ENCODE measurements at regions not wholly inside any gene's neighbourhood (a gene's known extent, or its start where the extent isn't known, plus 50 kb on each side); places are given as distances from the start of the nearest gene placed in this dataset.

DNA sequence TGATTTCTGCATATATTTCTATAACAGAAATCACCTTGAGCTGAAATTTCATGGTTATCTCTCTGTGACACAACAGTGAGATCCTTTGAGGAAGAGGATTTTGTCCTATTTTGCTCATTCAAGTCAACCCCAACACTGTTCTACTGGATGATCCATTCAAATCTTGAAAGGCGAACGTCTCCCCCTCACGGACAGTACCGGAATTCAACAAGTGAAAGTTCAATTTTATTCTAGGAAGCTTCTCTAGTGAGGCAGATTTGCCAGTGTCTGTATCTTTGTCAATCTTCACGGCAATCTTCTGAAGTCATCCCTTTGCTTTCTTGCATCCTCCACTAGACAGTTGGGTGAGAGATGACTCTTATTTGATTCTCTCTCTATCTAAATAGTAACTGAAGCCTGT is 91.7 kb upstream of the PDE7B start:
- TF ChIP-seq YY1 (IDR thresholded peaks at IDR 0.05; ENCODE audit: insufficient read depth, insufficient read length) (no peak), SUZ12 (IDR thresholded peaks at IDR 0.05; ENCODE audit: extremely low read depth, insufficient read depth, insufficient read length) (no peak)
